Activated naive CD4-positive, alpha-beta T cell treated with anti-CD3 and anti-CD28 coated beads for 36 hours (primary cell): ENCODE measurements at regions not wholly inside any gene's neighbourhood (a gene's known extent, or its start where the extent isn't known, plus 50 kb on each side); places are given as distances from the start of the nearest gene placed in this dataset.

ENCODE experiments used
- CTCF ChIA-PET: fragments of 350-600 bp; sonication (Branson Sonifier 250); formaldehyde crosslinking; loops from one replicate; lab custom pipeline; 2021; ENCODE audit warnings: antibody characterized with exemption; lab: Charles Lee
- DNase-seq: peaks from one replicate; pipeline ENCODE4 v3.0.0-alpha.2; 2020
- H3K27ac Mint-ChIP-seq: one replicate; pipeline ENCODE4 v1.8.0; 2021; ENCODE audit warnings: mild to moderate bottlenecking, mixed read lengths
- H3K27me3 Mint-ChIP-seq: one replicate; pipeline ENCODE4 v1.8.0; 2021; ENCODE audit warnings: low read depth, mixed read lengths
- H3K36me3 Mint-ChIP-seq: one replicate; pipeline ENCODE4 v1.8.0; 2021; ENCODE audit warnings: low read depth, mixed read lengths
- H3K4me1 Mint-ChIP-seq: one replicate; pipeline ENCODE4 v1.8.0; 2021; ENCODE audit warnings: low read depth, mixed read lengths
- H3K4me3 Mint-ChIP-seq: one replicate; pipeline ENCODE4 v1.8.0; 2021; ENCODE audit warnings: mild to moderate bottlenecking, moderate library complexity, mixed read lengths
- H3K9me3 Mint-ChIP-seq: one replicate; pipeline ENCODE4 v1.8.0; 2021; ENCODE audit warnings: mixed read lengths
- intact Hi-C: fragments of 100-400 bp; cut with micrococcal nuclease; formaldehyde crosslinking; loops from one replicate; pipeline ENCODE4 v1.15.1; 2023

GRCh38 chr9:71202931-71203330, 81.5 kb upstream of the TRPM3 start:
- intact Hi-C loops, result no loop called here
- DNase-seq, result no peak
- Mint-ChIP-seq H3K4me3 (no peak overlapping the region), H3K27me3 (no peaks in the 10 kb centered on the region), H3K36me3 (no peaks in the 10 kb centered on the region), H3K4me1 (no peaks in the 10 kb centered on the region), H3K9me3 (peaks cover 6% of the 10 kb centered on the region), H3K27ac (no peak overlapping the region)
- CTCF ChIA-PET, result no interaction called here

DNA sequence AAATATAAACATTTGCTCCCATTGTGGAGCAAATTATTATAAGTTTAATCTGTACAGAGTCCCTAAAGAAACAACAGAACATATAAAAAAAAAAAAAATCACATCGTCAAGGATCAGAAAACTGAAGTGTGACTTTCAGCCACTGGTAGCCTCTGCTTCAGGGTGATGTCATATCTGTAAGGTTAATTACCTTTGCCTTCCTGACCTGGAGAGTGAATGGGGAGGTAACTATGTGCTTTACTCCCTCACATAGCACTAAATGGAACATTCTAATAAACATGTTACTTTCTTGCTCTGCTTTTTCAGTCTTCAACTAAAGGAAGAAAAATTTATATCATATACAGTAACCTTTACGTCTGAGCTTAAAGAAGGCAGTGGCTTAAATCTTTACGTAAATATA, 70.3 kb upstream of the TRPM3 start:
- Mint-ChIP-seq H3K9me3 (peaks cover 4% of the 10 kb centered on the region), H3K27me3 (peaks cover 2% of the 10 kb centered on the region), H3K27ac (no peak overlapping the region), H3K4me1 (no peaks in the 10 kb centered on the region), H3K36me3 (no peaks in the 10 kb centered on the region), H3K4me3 (no peak overlapping the region)
- no peak for DNase-seq
- CTCF ChIA-PET, result no interaction called here
- intact Hi-C loops, result no loop called here

GRCh38 chr9:71183251-71183650, 61.8 kb upstream of the TRPM3 start:
- no peak overlapping the region for H3K27ac Mint-ChIP-seq
- intact Hi-C loops, result no loop called here
- H3K4me1 Mint-ChIP-seq, result no peaks in the 10 kb centered on the region
- no peaks in the 10 kb centered on the region for H3K36me3 Mint-ChIP-seq
- no peak overlapping the region for H3K4me3 Mint-ChIP-seq
- no peak for DNase-seq
- H3K9me3 Mint-ChIP-seq, result no peaks in the 10 kb centered on the region
- CTCF ChIA-PET, result no interaction called here
- peaks cover 3% of the 10 kb centered on the region for H3K27me3 Mint-ChIP-seq

- intact Hi-C loops, result no loop called here
- Mint-ChIP-seq H3K4me1 (no peaks in the 10 kb centered on the region), H3K27me3 (peaks cover 3% of the 10 kb centered on the region), H3K4me3 (no peak overlapping the region), H3K27ac (no peak overlapping the region), H3K9me3 (no peaks in the 10 kb centered on the region), H3K36me3 (no peaks in the 10 kb centered on the region)
- CTCF ChIA-PET, result no interaction called here
- no peak for DNase-seq
Measured at GRCh38 chr9:71179183-71179582, 57.8 kb upstream of the TRPM3 start.

DNA sequence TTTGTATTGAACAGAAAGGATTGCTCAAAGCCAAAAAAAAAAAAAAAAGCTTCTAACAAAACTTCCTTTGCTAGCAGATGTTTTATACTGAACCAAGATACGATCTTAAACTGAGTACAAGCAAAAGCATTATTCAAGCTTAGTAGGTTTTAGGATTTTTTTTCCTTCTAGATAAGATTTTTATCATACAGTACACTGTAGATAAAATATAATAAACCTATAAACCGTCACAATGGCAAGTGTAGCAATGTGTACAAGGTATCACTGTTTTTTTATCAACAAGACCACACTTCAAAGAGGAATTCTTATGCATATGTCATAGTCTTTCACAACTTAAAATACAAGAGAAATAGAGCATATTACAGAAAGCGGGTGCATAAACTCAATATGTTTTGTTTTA, 56.5 kb upstream of the TRPM3 start:
- peaks cover 3% of the 10 kb centered on the region for H3K27me3 Mint-ChIP-seq

DNA sequence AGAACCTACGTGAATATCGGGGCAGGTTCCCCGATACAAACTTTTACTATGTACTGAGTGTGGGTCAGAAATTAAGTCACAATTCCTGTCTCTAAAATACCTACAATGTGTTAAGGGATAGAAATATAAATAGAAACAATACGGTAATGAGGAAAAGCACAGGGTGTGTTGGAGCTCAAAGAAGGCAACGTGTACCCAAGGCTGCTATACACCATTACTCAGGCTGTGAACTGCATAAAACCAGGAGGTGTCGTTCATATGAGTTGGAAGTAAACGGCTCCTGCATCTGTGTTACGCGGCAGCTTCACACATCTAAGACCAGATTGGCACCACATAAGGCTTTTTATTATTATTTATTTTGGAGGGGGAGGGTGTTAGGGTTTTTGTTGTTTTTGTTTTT, 50.1 kb upstream of the TRPM3 start:
- Mint-ChIP-seq H3K4me1 (no peaks in the 10 kb centered on the region), H3K36me3 (no peaks in the 10 kb centered on the region), H3K4me3 (no peak overlapping the region), H3K27ac (no peak overlapping the region), H3K27me3 (no peaks in the 10 kb centered on the region), H3K9me3 (no peaks in the 10 kb centered on the region)
- intact Hi-C loops, result no loop called here
- no peak for DNase-seq
- CTCF ChIA-PET, result no interaction called here

More for the DNA sequence above, 56.5 kb upstream of the TRPM3 start:
- Mint-ChIP-seq H3K4me3 (no peak overlapping the region), H3K9me3 (no peaks in the 10 kb centered on the region), H3K4me1 (no peaks in the 10 kb centered on the region), H3K27ac (no peak overlapping the region), H3K36me3 (no peaks in the 10 kb centered on the region)
- CTCF ChIA-PET, result no interaction called here
- intact Hi-C loops, result no loop called here
- DNase-seq, result no peak
